CD4-positive, alpha-beta memory T cell (primary cell): ENCODE measurements at regions not wholly inside any gene's neighbourhood (a gene's known extent, or its start where the extent isn't known, plus 50 kb on each side); places are given as distances from the start of the nearest gene placed in this dataset.

Experiments
- CTCF ChIA-PET: fragments of 350-600 bp; sonication (Branson Sonifier 250); formaldehyde crosslinking; loops from one replicate; lab custom pipeline; 2021; ENCODE audit warnings: inconsistent platforms; ENCODE audit not compliant: partially characterized antibody; lab: Charles Lee
- POLR2A ChIA-PET: fragments of 350-600 bp; sonication (Branson Sonifier 250); formaldehyde crosslinking; loops from one replicate; lab custom pipeline; 2021; ENCODE audit not compliant: partially characterized antibody; lab: Charles Lee
- DNase-seq, 5 donors: peaks; one replicate each; pipeline versions ENCODE4 v3.0.0 to v3.0.0-alpha.2; 2020 to 2022; ENCODE audit warnings: mixed read lengths in 1 of 5
- H3K27ac ChIP-seq: one replicate; pipeline ENCODE4 v1.7.0; 2013; ENCODE audit warnings: low read depth, low read length
- H3K27me3 ChIP-seq: 2 replicates; pipeline ENCODE4 v1.7.0; 2013; ENCODE audit warnings: mild to moderate bottlenecking, low read length, moderate library complexity; ENCODE audit not compliant: insufficient read depth
- H3K36me3 ChIP-seq: 2 replicates; pipeline ENCODE4 v1.7.0; 2013; ENCODE audit warnings: mild to moderate bottlenecking, low read length, moderate library complexity; ENCODE audit not compliant: insufficient read depth
- H3K4me1 ChIP-seq: 2 replicates; pipeline ENCODE4 v1.7.0; 2013; ENCODE audit warnings: mild to moderate bottlenecking, low read length, moderate library complexity; ENCODE audit not compliant: insufficient read depth
- H3K4me3 ChIP-seq, 2 donors: one replicate each; pipeline ENCODE4 v1.7.0; 2013; ENCODE audit warnings: low read length in 2 of 2, mild to moderate bottlenecking in 1 of 2
- H3K9me3 ChIP-seq, 2 donors: one replicate each; pipeline ENCODE4 v1.7.0; 2013; ENCODE audit warnings: low read length in 2 of 2, control low read depth in 1 of 2; ENCODE audit not compliant: control insufficient read depth in 1 of 2
- H3K27ac Mint-ChIP-seq, 7 donors: one replicate each; pipeline ENCODE4 v1.8.0; 2020 to 2021; ENCODE audit warnings: mixed read lengths in 7 of 7, mild to moderate bottlenecking in 6 of 7, inconsistent platforms in 3 of 7, moderate library complexity in 3 of 7
- H3K27me3 Mint-ChIP-seq, 2 donors: one replicate each; pipeline ENCODE4 v1.8.0; 2020 to 2021; ENCODE audit warnings: mixed read lengths in 2 of 2
- H3K36me3 Mint-ChIP-seq, 2 donors: one replicate each; pipeline ENCODE4 v1.8.0; 2020 to 2021; ENCODE audit warnings: mixed read lengths in 2 of 2, inconsistent platforms in 1 of 2, mild to moderate bottlenecking in 1 of 2
- H3K4me1 Mint-ChIP-seq, 4 donors: one replicate each; pipeline ENCODE4 v1.8.0; 2020 to 2021; ENCODE audit warnings: mixed read lengths in 4 of 4, mild to moderate bottlenecking in 1 of 4
- H3K4me3 Mint-ChIP-seq, 8 donors: one replicate each; pipeline ENCODE4 v1.8.0; 2020 to 2021; ENCODE audit warnings: mixed read lengths in 8 of 8, mild to moderate bottlenecking in 7 of 8, moderate library complexity in 6 of 8, inconsistent platforms in 3 of 8
- H3K9me3 Mint-ChIP-seq, 8 donors: one replicate each; pipeline ENCODE4 v1.8.0; 2020 to 2021; ENCODE audit warnings: mixed read lengths in 8 of 8, mild to moderate bottlenecking in 5 of 8, inconsistent platforms in 3 of 8, moderate library complexity in 1 of 8
- intact Hi-C: fragments of 100-400 bp; cut with micrococcal nuclease; formaldehyde crosslinking; loops from one replicate; pipeline ENCODE4 v1.15.1; 2023

- Histone ChIP-seq H3K9me3 (no peaks in the 10 kb centered on the region), H3K4me3 (no peak overlapping the region), H3K27ac (no peak overlapping the region), H3K4me1 (no peaks in the 10 kb centered on the region), H3K27me3 (no peaks in the 10 kb centered on the region), H3K36me3 (no peaks in the 10 kb centered on the region)
- Mint-ChIP-seq H3K27ac (no peak overlapping the region), H3K9me3 (no peaks in the 10 kb centered on the region), H3K4me1 (peaks cover 0 to under 1% (median 0%) of the 10 kb centered on the region in 4 donors), H3K4me3 (no peak overlapping the region), H3K36me3 (no peaks in the 10 kb centered on the region), H3K27me3 (peaks cover 4 to 6% of the 10 kb centered on the region in 2 donors)
- no peak for DNase-seq
- POLR2A ChIA-PET, result no interaction called here
- CTCF ChIA-PET, result no interaction called here
- intact Hi-C loops, result no loop called here
These were observed 82.8 kb upstream of the FXR1 start for GRCh38 chr3:180829409-180830405.

GRCh38 chr3:180835501-180835900 is 77.0 kb upstream of the FXR1 start:
- Histone ChIP-seq H3K36me3 (no peaks in the 10 kb centered on the region), H3K4me1 (no peaks in the 10 kb centered on the region), H3K9me3 (no peaks in the 10 kb centered on the region), H3K27ac (no peak overlapping the region), H3K4me3 (no peak overlapping the region), H3K27me3 (no peaks in the 10 kb centered on the region)
- H3K27me3 Mint-ChIP-seq, result peaks cover 6 to 10% of the 10 kb centered on the region in 2 donors
- H3K9me3 Mint-ChIP-seq, result peaks cover 0 to 5% (median 0%) of the 10 kb centered on the region in 8 donors
- intact Hi-C loops, result no loop called here
- ChIA-PET POLR2A (no interaction called here), CTCF (no interaction called here)
- no peaks in the 10 kb centered on the region for H3K4me1 Mint-ChIP-seq
- no peak for DNase-seq
- H3K4me3 Mint-ChIP-seq, result no peak overlapping the region
- no peaks in the 10 kb centered on the region for H3K36me3 Mint-ChIP-seq
- no peak overlapping the region for H3K27ac Mint-ChIP-seq

- Mint-ChIP-seq H3K4me1 (no peaks in the 10 kb centered on the region), H3K9me3 (peaks cover 0 to 8% (median 3%) of the 10 kb centered on the region in 8 donors), H3K27me3 (peaks cover 6 to 10% of the 10 kb centered on the region in 2 donors), H3K4me3 (no peak overlapping the region), H3K27ac (no peak overlapping the region), H3K36me3 (no peaks in the 10 kb centered on the region)
- DNase-seq, result no peak
- Histone ChIP-seq H3K4me1 (no peaks in the 10 kb centered on the region), H3K4me3 (no peak overlapping the region), H3K9me3 (no peaks in the 10 kb centered on the region), H3K27ac (no peak overlapping the region), H3K36me3 (no peaks in the 10 kb centered on the region), H3K27me3 (no peaks in the 10 kb centered on the region)
- CTCF ChIA-PET, result no interaction called here
- POLR2A ChIA-PET, result no interaction called here
- intact Hi-C loops, result no loop called here
These were observed 75.7 kb upstream of the FXR1 start for GRCh38 chr3:180836766-180837165.

- Mint-ChIP-seq H3K36me3 (no peaks in the 10 kb centered on the region), H3K4me1 (no peaks in the 10 kb centered on the region), H3K4me3 (no peak overlapping the region), H3K27ac (no peak overlapping the region), H3K27me3 (peaks cover 3 to 4% of the 10 kb centered on the region in 2 donors), H3K9me3 (peaks cover 0 to 22% (median 9%) of the 10 kb centered on the region in 8 donors)
- Histone ChIP-seq H3K27ac (no peak overlapping the region), H3K27me3 (no peaks in the 10 kb centered on the region), H3K36me3 (no peaks in the 10 kb centered on the region), H3K9me3 (no peaks in the 10 kb centered on the region), H3K4me3 (no peak overlapping the region), H3K4me1 (no peaks in the 10 kb centered on the region)
- ChIA-PET CTCF (interaction anchor here (1.1 kb wide), 1 partner anchor 8 kb away, joined by 3 read pairs; no protein-coding TSS in a partner anchor), POLR2A (no interaction called here)
- no peak for DNase-seq
- intact Hi-C loops, result no loop called here
These were observed 57.6 kb upstream of the FXR1 start for GRCh38 chr3:180854887-180855286.

GRCh38 chr3:180855364-180855763 is 57.1 kb upstream of the FXR1 start:
- Mint-ChIP-seq H3K27me3 (peaks cover 3 to 4% of the 10 kb centered on the region in 2 donors), H3K4me3 (no peak overlapping the region), H3K4me1 (no peaks in the 10 kb centered on the region), H3K27ac (no peak overlapping the region), H3K9me3 (peaks cover 0 to 22% (median 9%) of the 10 kb centered on the region in 8 donors), H3K36me3 (no peaks in the 10 kb centered on the region)
- H3K4me1 ChIP-seq, result no peaks in the 10 kb centered on the region
- ChIA-PET POLR2A (no interaction called here), CTCF (interaction anchor here (1.1 kb wide), 1 partner anchor 9 kb away, joined by 3 read pairs; no protein-coding TSS in a partner anchor)
- H3K27me3 ChIP-seq, result no peaks in the 10 kb centered on the region
- no peaks in the 10 kb centered on the region for H3K9me3 ChIP-seq
- no peak overlapping the region for H3K27ac ChIP-seq
- no peak for DNase-seq
- intact Hi-C loops, result no loop called here
- H3K36me3 ChIP-seq, result no peaks in the 10 kb centered on the region
- no peak overlapping the region for H3K4me3 ChIP-seq

- H3K36me3 Mint-ChIP-seq, result no peaks in the 10 kb centered on the region
- ChIA-PET CTCF (no interaction called here), POLR2A (no interaction called here)
- no peaks in the 10 kb centered on the region for H3K4me1 Mint-ChIP-seq
- no peak overlapping the region for H3K27ac Mint-ChIP-seq
- peaks cover 0 to 26% (median 10%) of the 10 kb centered on the region in 8 donors for H3K9me3 Mint-ChIP-seq
- DNase-seq, result no peak
- Histone ChIP-seq H3K9me3 (no peaks in the 10 kb centered on the region), H3K4me3 (no peak overlapping the region), H3K27ac (no peak overlapping the region), H3K36me3 (no peaks in the 10 kb centered on the region), H3K4me1 (no peaks in the 10 kb centered on the region), H3K27me3 (no peaks in the 10 kb centered on the region)
- intact Hi-C loops, result no loop called here
- H3K27me3 Mint-ChIP-seq, result peaks cover 3 to 4% of the 10 kb centered on the region in 2 donors
- H3K4me3 Mint-ChIP-seq, result no peak overlapping the region
These were observed 56.5 kb upstream of the FXR1 start for GRCh38 chr3:180855956-180856355.

- no peaks in the 10 kb centered on the region for H3K9me3 ChIP-seq
- H3K27ac Mint-ChIP-seq, result no peak overlapping the region
- POLR2A ChIA-PET, result no interaction called here
- no peaks in the 10 kb centered on the region for H3K36me3 ChIP-seq
- peaks cover 1 to 2% of the 10 kb centered on the region in 2 donors for H3K27me3 Mint-ChIP-seq
- CTCF ChIA-PET, result no interaction called here
- H3K36me3 Mint-ChIP-seq, result no peaks in the 10 kb centered on the region
- intact Hi-C loops, result no loop called here
- H3K4me1 ChIP-seq, result no peaks in the 10 kb centered on the region
- H3K27ac ChIP-seq, result no peak overlapping the region
- no peaks in the 10 kb centered on the region for H3K4me1 Mint-ChIP-seq
- peaks cover 0 to 29% (median 10%) of the 10 kb centered on the region in 8 donors for H3K9me3 Mint-ChIP-seq
- no peaks in the 10 kb centered on the region for H3K27me3 ChIP-seq
- no peak overlapping the region for H3K4me3 Mint-ChIP-seq
- DNase-seq, result no peak
- H3K4me3 ChIP-seq, result no peak overlapping the region
These were observed 52.2 kb upstream of the FXR1 start for GRCh38 chr3:180860180-180860858.
